GM20000 (cell line): ENCODE measurements at regions not wholly inside any gene's neighbourhood (a gene's known extent, or its start where the extent isn't known, plus 50 kb on each side); places are given as distances from the start of the nearest gene placed in this dataset.

Experiments
- DNase-seq: peaks from one replicate; pipeline ENCODE4 v3.0.0; 2012; ENCODE audit warnings: low spot score
- TF ChIP-seq, protein P1 (sequence below): IDR thresholded peaks from 2 replicates; pipeline ENCODE4 v1.5.1; 2012; ENCODE audit warnings: mild to moderate bottlenecking, control low read depth; ENCODE audit errors: extremely low read depth, missing control alignments

DNA sequence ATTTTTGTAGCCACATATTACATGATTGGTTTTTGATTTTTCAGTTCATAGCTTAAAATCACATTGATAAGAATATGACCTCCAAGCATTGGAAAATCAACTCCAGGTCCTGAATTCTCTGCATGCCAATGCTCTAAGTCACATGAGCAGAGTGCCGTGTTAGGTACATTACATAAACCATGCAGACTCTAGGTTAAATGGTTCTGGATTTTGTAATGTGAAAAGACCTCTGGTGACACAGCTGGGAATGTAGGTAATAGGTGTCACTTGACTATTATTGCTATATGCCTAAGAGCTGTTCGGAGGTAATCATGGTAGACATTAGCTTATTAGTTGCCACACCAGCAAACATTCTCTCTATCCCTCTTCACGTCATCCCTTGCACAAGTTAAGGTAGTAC lies 231.1 kb upstream of the SALL1 start:
- DNase-seq: no peak
- TF ChIP-seq, protein P1, sequence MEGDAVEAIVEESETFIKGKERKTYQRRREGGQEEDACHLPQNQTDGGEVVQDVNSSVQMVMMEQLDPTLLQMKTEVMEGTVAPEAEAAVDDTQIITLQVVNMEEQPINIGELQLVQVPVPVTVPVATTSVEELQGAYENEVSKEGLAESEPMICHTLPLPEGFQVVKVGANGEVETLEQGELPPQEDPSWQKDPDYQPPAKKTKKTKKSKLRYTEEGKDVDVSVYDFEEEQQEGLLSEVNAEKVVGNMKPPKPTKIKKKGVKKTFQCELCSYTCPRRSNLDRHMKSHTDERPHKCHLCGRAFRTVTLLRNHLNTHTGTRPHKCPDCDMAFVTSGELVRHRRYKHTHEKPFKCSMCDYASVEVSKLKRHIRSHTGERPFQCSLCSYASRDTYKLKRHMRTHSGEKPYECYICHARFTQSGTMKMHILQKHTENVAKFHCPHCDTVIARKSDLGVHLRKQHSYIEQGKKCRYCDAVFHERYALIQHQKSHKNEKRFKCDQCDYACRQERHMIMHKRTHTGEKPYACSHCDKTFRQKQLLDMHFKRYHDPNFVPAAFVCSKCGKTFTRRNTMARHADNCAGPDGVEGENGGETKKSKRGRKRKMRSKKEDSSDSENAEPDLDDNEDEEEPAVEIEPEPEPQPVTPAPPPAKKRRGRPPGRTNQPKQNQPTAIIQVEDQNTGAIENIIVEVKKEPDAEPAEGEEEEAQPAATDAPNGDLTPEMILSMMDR: no peak

DNA sequence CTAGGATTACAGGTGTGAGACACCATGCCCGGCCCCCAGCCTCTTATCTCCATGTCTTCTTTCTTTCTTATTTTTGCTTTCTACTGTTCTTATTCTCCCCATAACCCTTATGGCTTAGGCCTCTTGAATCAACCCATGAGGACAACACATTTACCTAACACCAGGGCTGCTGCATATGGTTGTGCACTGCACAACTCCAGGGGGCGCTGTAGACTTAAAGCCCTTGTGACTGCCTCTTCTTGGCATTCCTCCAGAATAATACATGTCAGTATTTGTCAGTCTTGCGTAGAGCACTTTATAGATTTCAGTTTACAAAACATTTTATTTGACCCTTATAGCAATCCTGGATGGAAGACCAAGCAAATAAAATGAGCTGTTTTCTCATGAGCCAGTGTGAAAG lies 225.0 kb upstream of the SALL1 start:
- TF ChIP-seq, protein P1: no peak
- no peak for DNase-seq

DNA sequence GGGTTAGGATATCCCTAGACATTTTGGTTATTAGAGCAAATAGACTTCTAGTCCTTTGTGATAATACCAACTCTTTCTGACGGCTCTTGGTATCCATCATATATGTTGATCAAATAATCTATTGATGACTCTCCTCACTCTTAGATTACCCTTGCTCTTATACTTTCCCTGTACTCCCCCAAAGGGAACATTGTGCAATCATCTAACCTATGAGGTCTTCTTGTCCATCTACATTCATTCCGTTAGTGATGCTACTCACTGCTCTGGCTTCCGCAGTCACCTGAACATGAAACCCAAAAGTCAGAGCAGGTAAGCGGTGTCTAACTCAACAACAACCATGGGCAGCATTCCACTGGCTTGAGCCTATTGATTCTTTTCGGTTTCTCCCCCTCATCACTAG lies 223.7 kb upstream of the SALL1 start:
- DNase-seq: no peak
- TF ChIP-seq, protein P1: no peak

DNA sequence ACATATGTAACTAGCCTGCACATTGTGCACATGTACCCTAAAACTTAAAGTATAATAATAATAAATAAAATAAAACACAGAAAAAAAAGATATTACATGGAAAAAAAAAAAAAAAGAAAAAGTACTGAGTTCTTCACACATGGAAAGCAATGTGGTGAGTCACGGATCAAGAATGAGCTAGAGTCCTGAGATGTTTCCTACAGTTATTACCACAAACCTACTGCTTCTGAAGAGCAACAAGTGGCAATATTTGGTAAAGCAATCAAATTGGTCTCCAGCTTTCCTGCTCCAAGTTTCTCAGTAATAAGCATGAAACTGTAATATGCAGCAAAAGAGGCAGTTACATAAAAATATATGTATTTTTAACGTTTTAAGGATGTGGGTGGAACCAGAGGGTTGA lies 223.3 kb upstream of the SALL1 start:
- TF ChIP-seq, protein P1: no peak
- DNase-seq: no peak

DNA sequence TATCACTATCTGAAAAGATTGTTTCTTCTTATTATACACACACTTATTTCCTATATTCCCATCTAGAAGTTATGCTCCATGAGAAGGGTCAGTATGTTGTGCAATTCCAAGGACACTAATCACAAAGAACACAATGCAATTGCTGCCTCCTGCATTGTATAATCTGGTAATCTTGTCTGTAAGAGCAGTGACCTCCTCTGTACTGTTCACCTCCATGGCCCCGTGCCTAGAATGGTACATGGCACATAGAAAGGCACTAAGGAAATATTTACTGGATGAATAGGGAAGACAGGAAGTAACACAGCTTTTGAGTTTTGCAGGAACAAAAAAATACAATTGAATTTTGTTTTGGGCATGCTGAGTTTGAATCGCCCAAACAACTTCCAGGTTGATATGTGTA lies 214.6 kb upstream of the SALL1 start:
- no peak for DNase-seq
- TF ChIP-seq, protein P1: no peak

DNA sequence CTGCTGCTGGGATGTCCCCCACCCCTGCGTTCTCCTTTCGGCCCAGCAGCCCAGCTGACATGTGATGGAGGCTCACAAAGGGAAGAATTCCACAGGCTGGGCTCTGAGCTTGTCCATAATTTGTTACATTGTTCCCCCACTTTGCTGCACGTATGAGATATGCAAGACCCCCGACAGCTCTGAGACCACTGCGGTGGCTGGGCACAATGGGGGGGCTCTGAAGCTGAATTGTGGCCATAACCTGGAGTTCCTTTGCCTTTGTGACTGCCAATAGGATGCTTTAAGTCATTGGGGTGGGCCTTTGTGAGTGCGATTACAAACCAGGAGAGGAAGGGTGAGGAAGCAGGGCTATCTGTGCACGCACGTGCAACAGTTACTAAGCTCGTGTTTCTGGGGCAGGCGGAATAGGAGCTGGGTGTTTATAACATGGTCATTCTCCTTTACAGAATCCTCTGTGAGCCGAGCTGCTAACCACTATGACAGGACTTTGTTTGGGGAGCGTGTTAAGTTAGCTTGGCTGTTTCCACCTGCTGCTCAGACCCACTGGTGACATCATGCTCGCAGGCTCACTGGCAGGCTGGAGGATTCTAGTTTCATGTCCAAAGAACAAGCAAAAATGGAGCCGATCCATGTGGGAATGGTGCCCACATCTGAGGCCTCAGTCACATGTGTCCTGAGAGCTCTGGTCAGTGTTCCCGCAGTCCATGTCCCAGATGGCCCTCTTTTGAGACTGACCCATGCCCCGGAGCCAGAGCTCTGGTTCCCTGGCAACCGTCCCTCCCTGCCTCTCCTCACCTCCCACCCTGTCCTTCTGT lies 208.3 kb upstream of the SALL1 start:
- no peak for DNase-seq
- TF ChIP-seq, protein P1: no peak

DNA sequence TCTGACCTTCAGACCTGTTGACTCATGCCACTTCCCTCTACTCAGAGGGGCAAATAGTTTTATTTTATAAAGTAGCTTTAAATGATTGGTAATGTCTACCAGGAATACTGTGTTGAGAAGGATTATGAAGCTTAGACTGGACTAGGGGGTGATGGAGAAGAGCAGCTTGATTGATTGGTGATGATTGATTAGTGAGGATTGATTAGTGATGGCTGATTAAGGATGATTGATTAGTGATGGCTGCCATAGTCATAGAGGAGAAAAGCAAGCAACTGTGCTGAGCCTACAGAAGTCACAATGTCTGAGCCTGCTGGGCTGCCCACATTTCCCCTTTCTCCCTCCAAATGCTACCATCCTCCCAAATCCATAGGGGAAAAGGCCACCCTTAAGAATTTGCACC lies 206.8 kb upstream of the SALL1 start:
- TF ChIP-seq, protein P1: no peak

More for the DNA sequence above, 206.8 kb upstream of the SALL1 start:
- DNase-seq: no peak
